Tibial artery (tissue), 4 donors: ENCODE measurements at regions not wholly inside any gene's neighbourhood (a gene's known extent, or its start where the extent isn't known, plus 50 kb on each side); places are given as distances from the start of the nearest gene placed in this dataset.

Experiments
- DNase-seq, 2 donors: peaks; one replicate each; pipeline ENCODE4 v3.0.0-alpha.2; 2019
- H3K27ac ChIP-seq, 2 donors: fragments of 200-600 bp; sonication (generic) in 1 of 2; 1 replicate in 1 of 2; 2 replicates in 1 of 2; pipeline ENCODE4 v1.5.1; 2018 to 2019; ENCODE audit warnings: mild to moderate bottlenecking in 1 of 2
- H3K27me3 ChIP-seq, 2 donors: fragments of 200-600 bp; sonication (generic) in 1 of 2; one replicate each; pipeline versions ENCODE4 v1.5.1 to v1.6.0; 2016 to 2019
- H3K36me3 ChIP-seq, 3 donors: fragments of 200-600 bp; sonication (generic) in 2 of 3; one replicate each; pipeline ENCODE4 v1.5.1; 2016 to 2019; ENCODE audit warnings: mild to moderate bottlenecking in 2 of 3
- H3K4me1 ChIP-seq, 4 donors: fragments of 200-600 bp; sonication (generic) in 2 of 4; 1 replicate in 3 of 4; 2 replicates in 1 of 4; pipeline ENCODE4 v1.5.1; 2016 to 2019
- H3K4me3 ChIP-seq, 2 donors: fragments of 200-600 bp; sonication (generic) in 1 of 2; 1 replicate in 1 of 2; 2 replicates in 1 of 2; pipeline ENCODE4 v1.5.1; 2018 to 2019; ENCODE audit warnings: mild to moderate bottlenecking in 2 of 2
- H3K9me3 ChIP-seq, 3 donors: fragments of 200-600 bp; sonication (generic) in 1 of 3; one replicate each; pipeline ENCODE4 v1.5.1; 2016 to 2019
- CTCF ChIP-seq, 2 experiments: fragments of 200-600 bp in 1 of 2; fragments of 450-650 bp in 1 of 2; IDR thresholded peaks; one replicate each; pipeline ENCODE4 v1.5.1; 2017 to 2019; ENCODE audit warnings: antibody characterized with exemption in 2 of 2, mild to moderate bottlenecking in 1 of 2, moderate library complexity in 1 of 2
- intact Hi-C: fragments of 100-400 bp; cut with DNase I; formaldehyde crosslinking; loops from one replicate; pipeline ENCODE4 v1.15.0; 2023; ENCODE audit warnings: low total_unique reads

GRCh38 chr2:150690261-150690660 lies 202.8 kb upstream of the RND3 start:
- no peak for TF ChIP-seq CTCF (IDR thresholded peaks at IDR 0.05)
- no peak overlapping the region for H3K27ac ChIP-seq
- no peak for DNase-seq

GRCh38 chr2:150689590-150689989 lies 202.1 kb upstream of the RND3 start:
- intact Hi-C loops = no loop called here
- no peak for DNase-seq
- no peaks in the 10 kb centered on the region for H3K36me3 ChIP-seq
- no peak for TF ChIP-seq CTCF (IDR thresholded peaks at IDR 0.05)
- no peak overlapping the region for H3K27ac ChIP-seq
- H3K4me3 ChIP-seq = no peak overlapping the region
- H3K9me3 ChIP-seq = no peaks in the 10 kb centered on the region
- no peaks in the 10 kb centered on the region for H3K27me3 ChIP-seq
- H3K4me1 ChIP-seq = peaks cover 0 to 20% (median 1%) of the 10 kb centered on the region in 4 donors

More at GRCh38 chr2:150690261-150690660, 202.8 kb upstream of the RND3 start:
- no peaks in the 10 kb centered on the region for H3K27me3 ChIP-seq
- H3K9me3 ChIP-seq = no peaks in the 10 kb centered on the region
- H3K4me1 ChIP-seq = peaks cover 0 to 20% (median 1%) of the 10 kb centered on the region in 4 donors
- intact Hi-C loops = no loop called here
- no peaks in the 10 kb centered on the region for H3K36me3 ChIP-seq
- no peak overlapping the region for H3K4me3 ChIP-seq

GRCh38 chr2:150688016-150688415 lies 200.5 kb upstream of the RND3 start:
- H3K4me3 ChIP-seq = no peak overlapping the region
- peaks cover 0 to 20% (median 1%) of the 10 kb centered on the region in 4 donors for H3K4me1 ChIP-seq
- H3K36me3 ChIP-seq = no peaks in the 10 kb centered on the region
- intact Hi-C loops = no loop called here
- DNase-seq = no peak
- no peak overlapping the region for H3K27ac ChIP-seq
- TF ChIP-seq CTCF (IDR thresholded peaks at IDR 0.05) = no peak
- no peaks in the 10 kb centered on the region for H3K27me3 ChIP-seq
- H3K9me3 ChIP-seq = no peaks in the 10 kb centered on the region

GRCh38 chr2:150686391-150686790 lies 198.9 kb upstream of the RND3 start:
- no peak for TF ChIP-seq CTCF (IDR thresholded peaks at IDR 0.05)
- intact Hi-C loops = no loop called here
- H3K27ac ChIP-seq = no peak overlapping the region

GRCh38 chr2:150681120-150681804 lies 193.8 kb upstream of the RND3 start:
- Histone ChIP-seq H3K9me3 (no peaks in the 10 kb centered on the region), H3K36me3 (no peaks in the 10 kb centered on the region), H3K27ac (no peak overlapping the region), H3K4me1 (no peaks in the 10 kb centered on the region), H3K27me3 (no peaks in the 10 kb centered on the region), H3K4me3 (no peak overlapping the region)
- intact Hi-C loops = no loop called here
- no peak for DNase-seq
- TF ChIP-seq CTCF (IDR thresholded peaks at IDR 0.05) = no peak

More at GRCh38 chr2:150686391-150686790, 198.9 kb upstream of the RND3 start:
- no peak overlapping the region for H3K4me3 ChIP-seq
- peaks cover 0 to 20% (median 1%) of the 10 kb centered on the region in 4 donors for H3K4me1 ChIP-seq
- no peak for DNase-seq
- no peaks in the 10 kb centered on the region for H3K36me3 ChIP-seq
- H3K27me3 ChIP-seq = no peaks in the 10 kb centered on the region
- H3K9me3 ChIP-seq = no peaks in the 10 kb centered on the region
